ENCODE measurements at regions not wholly inside any gene's neighbourhood (a gene's known extent, or its start where the extent isn't known, plus 50 kb on each side); places are given as distances from the start of the nearest gene placed in this dataset.

GRCh38 chr10:6704896-6705295 is 124.8 kb upstream of the PRKCQ start:
- TF ChIP-seq CTCF (IDR thresholded peaks at IDR 0.05 in 8 of 11, conservative IDR thresholded peaks at IDR 0.05 in 3 of 11) (no peak), POLR2A (IDR thresholded peaks at IDR 0.05) (no peak), POLR2AphosphoS5 (IDR thresholded peaks at IDR 0.05) (no peak)
